Upper lobe of right lung (tissue), 1 donor: ENCODE measurements at regions not wholly inside any gene's neighbourhood (a gene's known extent, or its start where the extent isn't known, plus 50 kb on each side); places are given as distances from the start of the nearest gene placed in this dataset.

Experiments
- ATAC-seq: fragments of 200-7000 bp; cut with Tn5 transposase; one replicate; pipeline ENCODE4 v1.9.1; 2020; ENCODE audit warnings: mild to moderate bottlenecking, moderate library complexity
- DNase-seq: peaks from one replicate; pipeline ENCODE4 v3.0.0-alpha.2; 2020
- H3K27ac ChIP-seq: fragments of 200-600 bp; one replicate; pipeline ENCODE4 v1.8.0; 2022
- H3K27me3 ChIP-seq: fragments of 200-600 bp; one replicate; pipeline ENCODE4 v1.8.0; 2022; ENCODE audit warnings: mild to moderate bottlenecking
- H3K36me3 ChIP-seq: fragments of 200-600 bp; one replicate; pipeline ENCODE4 v1.8.0; 2022
- H3K4me1 ChIP-seq: fragments of 200-600 bp; one replicate; pipeline ENCODE4 v1.8.0; 2022
- H3K4me3 ChIP-seq: fragments of 200-600 bp; one replicate; pipeline ENCODE4 v1.8.0; 2022; ENCODE audit warnings: mild to moderate bottlenecking
- H3K9me3 ChIP-seq: fragments of 200-600 bp; one replicate; pipeline ENCODE4 v1.8.0; 2022
- CTCF ChIP-seq: fragments of 200-600 bp; IDR thresholded peaks from one replicate; pipeline ENCODE4 v1.8.0; 2022; ENCODE audit warnings: antibody characterized with exemption
- intact Hi-C: fragments of 100-400 bp; cut with DNase I; formaldehyde crosslinking; loops from one replicate; pipeline ENCODE4 v1.11.0; 2022
- donor health status: DM: no; HTN: yes; CAD: no; lungs with severe emphysema.

- ATAC-seq (no peak), DNase-seq (no peak)
- Histone ChIP-seq H3K4me1 (no peaks in the 10 kb centered on the region), H3K36me3 (no peaks in the 10 kb centered on the region), H3K27ac (no peak overlapping the region), H3K4me3 (no peak overlapping the region), H3K27me3 (no peaks in the 10 kb centered on the region), H3K9me3 (no peaks in the 10 kb centered on the region)
- intact Hi-C loops = no loop called here
- TF ChIP-seq CTCF = no peak
Measured at GRCh38 chr15:61702224-61703020, 357.8 kb downstream of the VPS13C start.

- TF ChIP-seq CTCF = no peak
- ATAC-seq (no peak), DNase-seq (no peak)
- Histone ChIP-seq H3K4me1 (no peaks in the 10 kb centered on the region), H3K36me3 (no peaks in the 10 kb centered on the region), H3K27ac (no peak overlapping the region), H3K27me3 (no peaks in the 10 kb centered on the region), H3K9me3 (no peaks in the 10 kb centered on the region), H3K4me3 (no peak overlapping the region)
- intact Hi-C loops = no loop called here
Measured at GRCh38 chr15:61701455-61701854, 358.8 kb downstream of the VPS13C start.

GRCh38 chr15:61700803-61701202, 359.4 kb downstream of the VPS13C start:
- Histone ChIP-seq H3K4me3 (no peak overlapping the region), H3K36me3 (no peaks in the 10 kb centered on the region), H3K9me3 (no peaks in the 10 kb centered on the region), H3K4me1 (no peaks in the 10 kb centered on the region), H3K27ac (no peak overlapping the region), H3K27me3 (no peaks in the 10 kb centered on the region)
- intact Hi-C loops = no loop called here
- ATAC-seq (no peak), DNase-seq (no peak)
- no peak for TF ChIP-seq CTCF

- intact Hi-C loops = no loop called here
- no peak for TF ChIP-seq CTCF
- H3K27me3 ChIP-seq = no peaks in the 10 kb centered on the region
- no peak for DNase-seq
- H3K9me3 ChIP-seq = no peaks in the 10 kb centered on the region
- H3K4me1 ChIP-seq = no peaks in the 10 kb centered on the region
- H3K27ac ChIP-seq = no peak overlapping the region
- H3K36me3 ChIP-seq = no peaks in the 10 kb centered on the region
- ATAC-seq = no peak
- no peak overlapping the region for H3K4me3 ChIP-seq
Measured at GRCh38 chr15:61697796-61698195, 362.5 kb downstream of the VPS13C start.

GRCh38 chr15:61689067-61689466, 371.2 kb downstream of the VPS13C start:
- no peaks in the 10 kb centered on the region for H3K36me3 ChIP-seq
- DNase-seq (no peak), ATAC-seq (no peak)
- no peak overlapping the region for H3K27ac ChIP-seq
- intact Hi-C loops = no loop called here
- no peaks in the 10 kb centered on the region for H3K27me3 ChIP-seq
- no peak overlapping the region for H3K4me3 ChIP-seq
- no peaks in the 10 kb centered on the region for H3K9me3 ChIP-seq
- no peak for TF ChIP-seq CTCF
- H3K4me1 ChIP-seq = no peaks in the 10 kb centered on the region

GRCh38 chr15:61687651-61688050, 372.6 kb downstream of the VPS13C start:
- no peak for DNase-seq
- Histone ChIP-seq H3K27ac (no peak overlapping the region), H3K4me3 (no peak overlapping the region), H3K27me3 (no peaks in the 10 kb centered on the region), H3K36me3 (no peaks in the 10 kb centered on the region), H3K9me3 (no peaks in the 10 kb centered on the region), H3K4me1 (no peaks in the 10 kb centered on the region)
- no peak for TF ChIP-seq CTCF
- intact Hi-C loops = no loop called here
- ATAC-seq = no peak
